ENCODE measurements at regions not wholly inside any gene's neighbourhood (a gene's known extent, or its start where the extent isn't known, plus 50 kb on each side); places are given as distances from the start of the nearest gene placed in this dataset.

DNA sequence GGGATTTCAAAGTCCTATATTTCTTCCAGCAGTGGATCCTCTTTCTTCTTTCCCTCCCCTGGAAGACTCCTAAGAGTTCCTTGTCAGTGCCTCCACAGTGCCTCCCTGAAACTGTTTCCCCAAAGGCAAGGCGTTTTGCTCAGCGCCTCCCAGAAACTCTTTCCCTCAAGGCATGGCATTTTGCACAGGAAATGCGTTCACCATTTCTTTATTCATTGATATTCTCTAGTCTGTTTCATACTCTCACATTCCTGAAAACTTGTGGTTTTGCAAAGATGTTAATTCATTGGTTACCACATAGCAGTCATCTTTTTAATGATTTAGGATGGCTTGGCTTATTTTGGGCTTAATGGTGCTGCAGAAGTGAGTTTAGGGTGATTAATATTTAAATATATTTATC, 177.3 kb upstream of the SLC10A2 start:
- DNase-seq (ENCODE audit: low read depth in 2 of 2): no peak

DNA sequence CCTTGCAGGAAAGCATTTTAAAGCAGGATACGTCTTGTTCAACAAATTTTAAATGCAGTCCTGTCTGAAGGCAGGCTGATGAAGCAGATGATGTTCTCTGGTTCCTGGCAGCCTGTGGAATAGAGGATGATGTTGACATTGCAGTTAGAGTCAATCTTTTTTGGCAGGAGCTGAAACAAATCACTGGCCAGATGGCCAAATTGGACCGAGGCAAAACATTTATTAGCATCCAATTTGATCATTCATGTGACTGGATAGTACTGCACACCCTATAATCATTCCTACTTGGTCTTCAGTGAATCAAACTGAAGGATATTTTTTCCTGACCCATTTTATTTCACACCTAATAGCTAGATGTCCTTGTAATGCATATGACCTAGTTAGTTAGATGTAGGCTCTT, 172.2 kb upstream of the SLC10A2 start:
- no peak for DNase-seq (ENCODE audit: low read depth in 2 of 2)

DNA sequence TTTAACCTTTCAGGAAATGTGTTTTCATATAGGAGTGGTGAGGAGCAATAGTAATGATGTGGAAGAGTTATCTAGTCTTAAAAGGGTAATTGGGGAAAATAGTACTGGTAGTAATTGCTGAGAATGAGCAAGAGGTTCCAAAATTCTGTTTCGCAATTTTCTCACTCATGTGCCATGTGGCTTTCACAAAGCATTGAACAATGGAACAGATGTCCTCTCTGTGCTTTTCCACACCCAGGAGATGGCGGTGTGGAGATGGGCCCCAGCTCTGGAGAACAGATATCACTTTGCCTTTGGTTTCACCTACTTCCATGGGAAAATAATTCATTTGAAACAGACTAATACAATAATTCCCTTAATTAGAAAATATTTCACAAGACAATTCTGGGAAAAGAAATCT, 170.0 kb upstream of the SLC10A2 start:
- no peak for DNase-seq (ENCODE audit: low read depth in 2 of 2)

DNA sequence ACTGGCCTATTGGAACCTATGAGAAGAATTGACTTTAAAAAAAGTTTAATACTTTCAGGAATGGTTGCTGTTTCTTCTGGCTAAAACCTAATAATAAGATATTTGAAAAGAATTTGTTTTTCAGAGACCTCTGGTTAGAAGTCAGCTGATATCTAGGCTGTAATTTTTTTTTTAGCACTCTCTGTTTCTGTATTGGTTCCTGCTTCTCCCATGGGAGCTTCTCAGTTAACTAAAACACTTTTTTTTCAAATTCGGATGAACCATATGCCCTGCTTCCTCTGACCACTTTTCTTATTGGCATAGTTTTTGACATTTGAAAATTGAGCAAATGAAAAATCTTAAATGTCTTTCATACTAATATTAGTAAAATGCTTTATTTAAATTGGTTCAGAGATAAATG, 163.5 kb upstream of the SLC10A2 start:
- no peak for DNase-seq (ENCODE audit: low read depth in 2 of 2)

DNA sequence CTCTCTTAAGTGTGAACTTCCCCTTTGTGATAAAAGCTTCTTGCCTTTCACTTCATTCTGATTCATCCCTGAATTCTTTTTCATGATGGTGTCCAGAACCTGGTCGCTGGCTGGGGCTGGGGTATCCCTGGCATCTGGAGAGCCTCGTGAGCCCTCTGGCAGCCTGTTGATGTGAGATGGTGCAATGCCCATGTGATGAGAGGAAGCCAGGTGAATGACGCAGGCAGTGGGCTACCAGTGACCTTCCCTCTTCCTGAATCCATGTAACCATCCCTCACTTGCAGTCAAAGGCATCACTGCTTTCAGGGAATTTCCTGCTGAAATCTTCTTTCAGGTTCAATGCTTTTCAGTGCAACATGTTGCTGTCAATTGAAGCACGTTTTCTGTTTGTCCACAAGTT, 158.6 kb upstream of the SLC10A2 start:
- no peak for DNase-seq (ENCODE audit: low read depth in 2 of 2)

DNA sequence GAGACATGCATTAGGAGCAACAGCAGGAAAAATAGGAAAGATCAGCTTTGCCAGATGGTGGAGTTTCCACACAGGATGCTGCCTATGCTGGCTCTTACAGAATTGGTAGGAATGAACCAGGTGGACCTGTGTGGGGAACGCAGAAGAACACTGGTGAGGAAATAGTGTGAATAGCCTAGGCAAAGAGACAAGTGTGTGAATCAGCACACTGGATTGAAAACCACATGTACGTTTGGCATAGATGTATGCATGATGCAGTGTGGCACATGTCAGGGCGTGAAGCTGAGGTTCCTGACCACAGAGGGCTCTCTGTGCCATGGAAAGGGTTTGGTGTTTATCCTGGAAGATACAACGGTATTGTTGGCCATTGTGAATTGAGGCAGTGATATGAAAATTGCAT, 156.5 kb upstream of the SLC10A2 start:
- no peak for DNase-seq (ENCODE audit: low read depth in 2 of 2)

DNA sequence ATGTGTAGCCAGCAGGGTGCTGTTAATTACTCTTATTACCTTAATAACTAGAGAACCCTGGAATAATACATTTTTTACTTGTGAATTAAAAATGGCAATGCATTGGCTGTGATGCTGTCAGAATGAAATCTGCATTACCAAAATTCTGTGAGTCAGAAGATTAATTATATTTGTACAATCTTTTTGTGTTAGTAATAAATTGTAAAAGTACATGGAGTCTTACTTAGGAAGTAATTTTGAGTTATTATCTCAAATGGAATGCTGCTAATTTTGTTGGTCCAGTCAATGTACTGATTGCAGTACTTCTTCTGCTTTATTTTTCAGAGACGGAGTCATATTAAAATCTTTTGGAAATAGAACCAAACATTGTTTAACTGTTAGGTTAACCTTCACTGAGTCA, 152.0 kb upstream of the SLC10A2 start:
- no peak for DNase-seq (ENCODE audit: low read depth in 2 of 2)

DNA sequence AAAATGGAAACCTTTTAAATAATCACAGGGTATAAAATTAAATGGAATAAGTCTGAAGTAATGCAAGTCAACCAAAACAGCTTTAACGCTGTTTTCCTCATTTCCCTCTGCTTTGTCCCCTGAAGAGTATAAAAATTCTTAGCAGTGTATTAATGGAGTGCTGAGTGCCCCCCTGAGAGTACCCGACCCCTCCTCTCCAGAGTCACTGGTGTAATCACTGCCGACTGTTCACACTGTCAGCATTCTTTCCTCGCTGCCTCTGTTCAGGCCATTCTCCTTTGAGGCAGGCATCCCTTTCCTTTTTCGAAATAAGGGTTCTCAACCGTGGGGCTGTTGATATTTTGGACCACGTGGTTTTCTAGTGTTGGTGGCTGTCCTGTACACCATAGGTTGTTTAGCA, 146.9 kb upstream of the SLC10A2 start:
- no peak for DNase-seq (ENCODE audit: low read depth in 2 of 2)

DNA sequence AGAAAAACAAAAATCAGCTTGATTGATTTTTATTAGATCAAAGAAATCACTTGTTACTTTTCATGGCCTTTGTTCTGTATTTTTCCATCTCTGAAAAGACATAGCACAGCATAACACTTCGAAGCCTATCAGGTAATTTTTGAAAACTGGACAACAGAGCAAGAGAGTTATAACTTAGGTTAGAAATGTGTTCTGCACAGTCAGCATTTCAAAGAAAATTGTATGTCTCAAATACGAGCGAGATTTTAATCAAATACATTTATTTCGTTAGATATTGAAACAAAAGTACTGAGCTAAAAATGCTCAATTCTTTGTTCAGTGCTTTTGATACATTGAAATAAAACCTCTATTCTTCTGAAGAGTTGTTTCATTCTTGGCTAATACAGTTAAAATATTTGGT, 144.1 kb upstream of the SLC10A2 start:
- no peak for DNase-seq (ENCODE audit: low read depth in 2 of 2)

DNA sequence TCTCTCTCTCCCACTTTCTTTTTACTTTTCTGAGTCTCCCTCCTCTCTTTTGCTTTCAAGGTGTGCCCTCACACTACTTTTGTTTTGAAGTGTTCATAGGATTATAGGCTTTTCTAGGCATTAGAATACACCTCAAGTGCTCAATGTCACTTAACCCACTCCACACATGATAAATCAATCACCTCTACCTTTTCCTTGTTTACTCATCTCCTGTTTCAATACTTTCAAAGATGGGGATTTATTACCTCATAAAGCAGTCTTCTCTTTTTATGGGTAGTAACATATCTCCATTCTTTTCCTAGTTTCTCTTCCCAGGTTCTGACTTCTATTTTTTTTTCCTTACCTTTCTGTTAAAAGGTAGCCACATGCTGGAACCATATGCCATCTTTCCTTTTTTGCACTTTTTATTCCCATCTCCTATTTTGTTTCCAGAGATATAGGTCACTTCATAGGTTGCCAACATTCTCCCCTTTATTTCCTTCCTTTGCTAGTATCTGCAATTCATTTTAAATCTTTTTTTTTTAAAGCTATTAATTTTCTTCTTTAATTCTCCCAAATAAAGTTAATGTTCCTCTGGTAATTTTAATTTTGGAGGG, 137.6 kb upstream of the SLC10A2 start:
- DNase-seq (ENCODE audit: low read depth in 2 of 2): no peak

DNA sequence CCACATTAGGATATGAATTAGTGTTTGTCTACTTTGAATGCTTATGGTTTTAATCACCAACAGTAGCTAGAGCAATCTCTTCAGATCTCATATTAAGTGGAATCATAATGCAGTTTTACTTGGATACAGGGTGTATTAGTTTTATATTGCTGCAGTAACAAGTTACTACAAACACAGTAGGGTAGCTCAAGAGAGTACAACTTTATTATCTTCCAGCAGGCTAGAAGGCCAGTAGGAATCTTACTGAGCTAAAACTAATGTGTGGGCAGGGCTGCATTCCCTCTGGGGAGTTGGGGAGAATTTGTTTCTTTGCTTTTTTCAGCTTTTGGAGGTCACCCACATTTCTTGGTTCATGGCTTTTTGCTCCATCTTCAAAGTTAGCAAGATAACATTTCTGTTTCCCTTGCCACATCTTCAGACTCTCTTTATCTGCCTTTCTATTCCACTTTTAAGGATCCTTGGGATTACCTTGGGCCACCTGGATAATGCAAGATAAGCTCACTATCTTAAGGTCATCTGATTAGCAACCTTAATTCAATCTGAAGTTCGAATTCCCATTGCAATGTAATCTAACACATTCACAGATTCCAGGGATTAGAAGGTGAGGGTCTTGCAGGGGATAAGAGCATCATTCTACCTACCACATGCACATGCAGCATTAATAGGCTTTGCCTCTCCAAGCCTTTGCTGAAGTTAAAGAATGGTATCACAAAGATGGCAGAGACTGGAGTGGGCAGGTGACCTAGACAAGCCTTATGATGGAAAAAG, 134.1 kb upstream of the SLC10A2 start:
- no peak for DNase-seq (ENCODE audit: low read depth in 2 of 2)

DNA sequence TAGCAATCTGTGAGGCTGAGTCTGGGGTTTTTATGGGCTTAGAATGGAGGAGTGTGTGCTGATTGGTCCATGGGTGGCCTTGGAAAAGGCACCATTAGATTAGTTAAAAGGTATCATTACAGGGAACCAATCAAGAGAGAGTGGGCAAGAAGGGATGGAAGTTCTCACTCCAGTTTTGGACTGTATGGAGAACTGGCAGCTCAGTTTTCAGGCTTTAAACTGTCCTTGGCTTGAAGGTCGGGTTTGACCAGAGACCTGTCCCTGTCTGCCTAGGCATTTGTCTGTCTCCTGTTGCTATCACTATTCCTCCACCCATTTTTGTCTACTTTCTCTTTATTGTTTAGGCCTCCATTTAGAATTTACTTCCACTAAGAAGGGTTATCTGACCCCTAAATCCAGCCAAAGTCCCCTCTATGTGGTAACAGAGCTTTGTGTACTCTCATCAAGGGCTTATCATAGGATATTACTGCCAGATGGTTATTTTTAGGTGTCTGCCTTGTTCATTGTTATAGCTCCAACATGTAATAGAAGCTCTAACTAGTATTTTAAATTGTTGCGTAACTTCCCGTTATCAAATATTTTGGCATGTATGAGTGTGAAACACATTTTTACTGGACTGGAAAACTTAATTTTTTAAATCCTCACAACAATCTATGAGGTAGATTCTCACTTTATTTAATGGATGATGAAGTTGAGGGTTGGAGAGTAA, 133.3 kb upstream of the SLC10A2 start:
- DNase-seq (ENCODE audit: low read depth in 2 of 2): no peak

DNA sequence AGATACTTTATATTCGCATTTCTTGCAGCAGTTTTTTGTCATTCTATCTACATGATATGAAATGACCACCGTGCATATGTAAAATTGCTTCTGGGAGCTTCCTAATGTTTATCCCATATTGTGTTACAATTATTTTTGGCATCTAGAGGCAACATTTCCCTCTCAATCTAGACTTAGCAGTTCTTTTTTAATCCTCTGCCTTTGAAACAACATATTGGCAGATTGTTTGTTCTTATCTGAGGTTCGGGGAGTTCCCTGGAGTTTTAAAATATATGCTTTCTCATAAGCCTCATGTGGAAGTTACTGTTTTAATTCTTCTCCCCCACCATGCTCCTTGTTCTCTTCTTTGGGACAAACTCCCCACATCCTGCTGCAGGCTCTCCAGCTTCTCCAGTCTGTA, 130.1 kb upstream of the SLC10A2 start:
- no peak for DNase-seq (ENCODE audit: low read depth in 2 of 2)

DNA sequence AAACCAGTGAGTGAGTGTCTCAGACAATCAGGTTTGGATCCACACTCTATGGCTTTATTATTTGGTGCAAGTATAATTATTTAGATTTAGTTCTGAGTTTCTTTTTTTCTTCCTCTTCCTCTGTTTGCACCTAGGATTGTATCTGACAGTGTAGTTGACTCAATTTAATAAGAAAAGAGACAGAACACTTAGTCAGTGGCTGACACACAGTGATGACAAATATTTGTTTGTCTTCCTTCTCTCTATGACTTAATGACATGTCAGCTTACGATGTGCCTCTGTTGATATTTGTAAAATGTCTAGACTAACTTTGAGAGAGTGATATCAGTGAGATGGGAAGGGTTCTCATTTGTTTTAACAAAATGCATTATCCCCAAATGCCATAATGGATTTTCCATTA, 129.5 kb upstream of the SLC10A2 start:
- DNase-seq (ENCODE audit: low read depth in 2 of 2): no peak

DNA sequence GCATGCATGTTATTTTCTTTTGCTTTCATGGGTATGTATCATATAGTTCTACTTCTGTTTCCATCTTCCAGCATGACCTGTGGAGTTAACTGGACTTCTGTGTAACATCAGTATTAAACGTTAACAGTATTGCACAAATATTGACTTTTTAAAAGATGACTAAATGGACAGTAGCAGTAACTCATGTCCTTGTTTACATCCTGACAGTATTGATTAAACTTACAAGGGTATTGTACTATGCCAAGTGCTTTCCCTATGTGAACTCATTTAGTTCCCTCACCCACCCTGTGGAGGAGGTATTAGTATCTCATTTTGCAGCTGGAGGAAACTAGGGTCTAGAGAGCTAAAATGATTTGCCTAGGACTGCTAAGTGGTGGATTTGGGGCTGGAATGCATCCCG, 128.7 kb upstream of the SLC10A2 start:
- DNase-seq (ENCODE audit: low read depth in 2 of 2): no peak

DNA sequence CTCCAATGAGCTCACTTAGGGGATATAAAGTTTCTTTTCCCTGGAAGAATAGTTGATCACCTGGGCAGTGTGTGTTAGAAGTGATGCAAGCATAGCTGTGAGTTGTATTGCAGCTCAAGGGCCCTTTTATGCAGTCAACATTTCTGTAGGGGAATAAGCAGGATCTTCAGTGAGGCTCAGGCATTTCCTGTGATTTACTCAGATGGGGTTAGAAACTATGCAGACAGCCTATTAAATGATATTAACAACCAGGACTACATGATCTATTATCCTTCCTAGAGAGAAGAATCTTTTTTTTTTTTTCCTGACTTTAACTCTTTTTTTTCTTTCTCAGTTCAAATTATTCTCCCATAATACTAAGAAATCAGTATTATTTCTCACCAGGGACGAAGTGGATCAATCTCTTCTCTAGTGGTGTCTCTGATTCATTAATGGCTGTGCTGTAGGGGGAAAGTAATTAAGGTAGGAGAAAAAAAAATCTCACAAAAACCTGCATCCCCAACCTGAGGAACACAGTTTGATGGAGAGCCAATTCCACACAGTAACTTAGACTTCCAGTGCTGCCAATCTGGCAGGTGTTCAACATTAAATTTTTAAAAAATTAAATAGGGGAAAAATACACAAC, 126.4 kb upstream of the SLC10A2 start:
- DNase-seq (ENCODE audit: low read depth in 2 of 2): no peak

DNA sequence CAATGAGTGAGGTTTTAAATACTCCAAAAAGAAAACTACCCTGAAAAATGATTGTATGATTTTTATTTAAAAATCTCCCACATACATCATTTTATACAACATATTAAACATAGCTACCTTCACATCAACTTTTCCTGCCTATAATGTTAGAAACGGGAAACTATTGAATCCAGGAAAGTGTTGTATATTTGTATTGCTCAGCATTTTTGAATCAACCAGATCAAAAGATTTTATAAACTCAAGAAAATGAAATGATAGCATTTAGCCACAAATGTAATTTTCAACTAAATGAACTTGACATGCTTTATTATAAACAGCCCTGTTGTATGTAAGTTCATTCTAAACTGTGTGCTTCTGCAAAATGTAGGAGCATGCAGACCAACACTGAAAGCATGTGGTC, 124.6 kb upstream of the SLC10A2 start:
- no peak for DNase-seq (ENCODE audit: low read depth in 2 of 2)

DNA sequence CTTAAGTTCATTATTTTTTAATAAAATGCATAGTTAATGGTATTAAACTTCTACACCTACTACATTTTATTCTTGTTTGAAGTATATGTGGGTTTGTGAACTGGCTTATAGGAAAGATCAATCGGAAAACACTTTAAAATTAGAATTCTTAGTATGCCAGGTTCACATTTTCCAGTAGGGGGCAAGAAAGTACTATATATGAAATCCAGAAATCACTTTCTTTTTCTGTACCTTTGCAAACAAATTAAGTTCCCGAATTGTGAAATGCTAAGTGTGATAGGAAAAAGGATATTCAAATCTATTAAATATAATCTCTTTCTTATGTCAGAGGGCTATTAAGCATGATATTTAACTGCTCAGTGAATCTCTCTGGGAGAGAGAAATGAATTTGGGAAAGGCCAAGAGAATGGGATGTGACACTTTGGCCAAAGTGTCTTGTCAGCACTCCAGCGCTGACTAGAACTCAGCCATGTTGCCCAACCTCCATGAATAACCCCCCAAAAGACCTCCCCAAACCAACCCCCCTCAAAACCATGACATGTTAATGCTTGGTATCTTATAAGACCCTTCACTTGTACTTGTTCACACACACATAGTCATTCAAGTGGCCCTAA, 122.6 kb upstream of the SLC10A2 start:
- no peak for DNase-seq (ENCODE audit: low read depth in 2 of 2)

DNA sequence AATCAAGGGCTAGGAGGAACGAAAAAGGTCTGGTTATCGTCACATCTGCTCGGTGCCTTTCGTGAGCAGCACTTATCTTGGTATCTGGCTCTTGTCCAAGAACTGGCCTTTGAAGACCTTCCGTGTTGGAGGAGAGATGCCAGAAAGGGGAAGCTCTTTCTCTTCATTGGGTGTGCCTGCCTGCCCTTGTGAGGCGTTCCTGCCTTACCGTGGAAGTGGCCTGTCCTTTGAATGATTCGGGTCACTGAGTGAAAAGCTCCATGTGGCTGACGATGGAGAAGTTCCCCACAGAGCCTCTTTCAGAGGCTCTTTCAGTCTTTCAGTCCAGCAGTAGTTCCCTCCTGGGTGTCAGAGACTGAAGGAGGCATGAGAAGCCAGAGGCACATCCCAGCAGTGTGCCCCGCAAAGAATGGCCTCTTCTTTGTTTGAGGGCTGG, 121.5 kb upstream of the SLC10A2 start:
- no peak for DNase-seq (ENCODE audit: low read depth in 2 of 2)

DNA sequence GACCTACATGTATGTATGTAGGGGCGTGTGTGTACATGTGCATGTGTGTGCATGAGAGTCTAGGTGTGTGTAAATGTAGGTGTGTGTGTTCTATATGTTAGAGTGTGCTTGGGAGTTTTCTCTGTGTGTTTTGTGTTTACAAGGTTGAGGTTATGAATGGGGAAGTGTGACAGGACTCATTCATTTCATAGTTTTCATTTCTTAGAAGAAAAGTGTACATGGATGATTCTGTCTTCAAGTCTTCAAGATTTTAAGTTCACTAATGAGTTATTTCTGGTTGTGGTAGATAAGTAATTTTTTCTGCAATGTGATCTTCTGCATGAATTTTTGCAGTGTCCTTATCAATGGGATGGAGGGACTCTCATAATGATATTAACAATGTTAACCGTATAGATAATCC, 118.2 kb upstream of the SLC10A2 start:
- no peak for DNase-seq (ENCODE audit: low read depth in 2 of 2)

DNA sequence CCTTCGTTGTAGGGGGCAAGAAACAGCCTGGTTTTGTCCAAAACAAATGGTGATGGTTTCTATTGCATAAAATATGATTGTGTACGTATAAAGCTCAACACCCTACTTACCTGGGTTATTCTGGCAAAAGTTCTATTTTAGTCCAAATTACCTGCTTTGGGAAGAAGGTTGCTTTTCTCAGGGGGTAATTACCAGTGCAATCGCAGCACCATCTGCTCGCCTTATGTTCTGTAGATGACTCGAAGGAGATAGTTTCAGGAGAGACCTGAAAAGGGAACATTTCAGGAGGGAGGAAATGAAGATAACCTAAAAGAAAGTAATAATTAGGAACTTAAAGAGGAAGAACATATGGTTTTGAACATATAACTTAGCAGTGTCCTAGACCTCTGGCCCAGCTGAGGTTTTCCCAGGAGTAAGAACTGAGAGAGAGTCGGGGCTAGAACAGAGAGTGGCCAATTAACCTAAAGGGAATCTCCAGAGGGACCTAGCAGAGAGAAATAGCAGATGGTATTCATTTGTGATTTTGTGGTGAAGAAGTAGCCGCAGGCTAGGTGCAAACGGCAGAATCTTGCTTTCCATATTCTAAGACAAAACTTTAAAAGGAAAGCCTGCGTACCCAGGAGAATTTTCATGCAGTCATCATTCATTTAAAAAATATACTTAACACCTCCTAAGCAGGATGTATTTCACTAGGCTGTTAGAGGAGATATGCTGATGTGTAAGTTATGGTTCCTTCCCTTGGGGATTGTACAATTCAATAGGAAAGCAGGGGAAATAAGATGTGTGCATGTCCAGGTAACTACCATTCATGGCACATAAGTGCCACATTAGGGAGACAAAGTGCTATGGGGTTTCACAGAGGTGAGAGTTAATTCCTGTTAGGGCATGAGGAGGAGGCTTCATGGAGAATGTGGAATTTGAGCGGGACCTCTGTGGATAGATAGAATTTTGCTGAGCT, 113.0 kb upstream of the SLC10A2 start:
- DNase-seq (ENCODE audit: low read depth in 2 of 2): no peak

All from stimulated activated CD8-positive, alpha-beta memory T cell treated with anti-CD3 and anti-CD28 coated beads, Interleukin-15, amount 100 ng/mL, for 4 hours (primary cell).